Lung microvascular endothelial cell (primary cell): ENCODE measurements at regions not wholly inside any gene's neighbourhood (a gene's known extent, or its start where the extent isn't known, plus 50 kb on each side); places are given as distances from the start of the nearest gene placed in this dataset.

Experiments used
- DNase-seq, 2 donors: peaks; one replicate each; pipeline versions ENCODE4 v3.0.0 to v3.0.0-alpha.2; 2010; ENCODE audit warnings: low read depth in 2 of 2

DNA sequence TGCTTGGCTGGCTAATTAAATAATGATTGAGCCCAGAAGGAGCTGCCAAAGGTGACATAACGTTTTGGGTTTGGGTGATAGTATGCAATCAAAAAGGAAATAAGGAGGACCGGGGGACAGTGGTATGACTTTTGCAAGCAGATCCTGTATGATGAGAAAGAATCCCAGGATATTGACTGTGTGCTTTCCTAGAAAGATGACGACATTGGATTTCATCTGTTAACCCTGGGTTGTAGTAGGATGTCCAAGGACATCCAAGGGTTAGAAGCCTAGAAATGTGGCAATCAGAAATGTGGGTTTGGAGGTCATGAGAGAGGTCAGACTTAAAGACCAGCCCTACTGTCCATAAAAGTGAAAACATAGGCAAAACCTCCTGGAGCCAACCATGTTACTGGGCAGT is 50.3 kb upstream of the HMHB1 start:
- DNase-seq = no peak

DNA sequence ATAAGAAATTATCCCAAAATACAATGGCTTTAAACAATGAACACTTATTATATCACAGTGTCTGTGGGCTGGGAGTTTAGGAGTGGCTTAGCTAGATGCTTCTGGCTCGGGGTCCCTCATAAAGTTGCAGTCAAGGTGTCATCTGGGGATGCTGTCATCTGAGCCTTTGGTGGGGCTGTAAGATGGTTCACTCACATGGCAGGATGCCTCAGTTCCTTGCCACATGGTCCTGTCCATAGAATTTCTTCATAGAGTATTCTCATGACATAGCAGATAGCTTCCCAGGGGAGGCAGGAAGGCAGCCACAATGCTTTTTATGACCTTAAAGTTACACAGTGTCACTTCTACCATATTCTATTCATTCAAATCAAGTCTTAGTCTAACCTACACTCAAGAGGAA is 51.2 kb upstream of the HMHB1 start:
- no peak for DNase-seq

DNA sequence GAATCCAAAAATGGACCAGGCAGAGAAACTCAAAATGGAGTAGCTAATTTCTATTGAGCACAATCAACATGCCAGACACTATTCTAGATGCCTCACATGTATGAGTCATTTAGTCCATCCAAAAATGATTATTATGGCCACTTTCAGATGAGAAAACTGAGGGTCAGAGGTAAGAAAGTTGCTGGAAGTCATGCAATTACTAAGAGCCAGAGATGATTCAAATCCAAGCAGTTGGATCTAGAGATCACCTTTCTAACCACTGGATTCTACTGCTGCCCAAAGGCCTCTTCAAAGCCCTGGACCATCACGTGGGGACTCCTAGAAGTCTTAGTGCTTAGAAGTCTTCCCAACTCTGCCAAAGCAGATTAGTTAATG is 51.8 kb upstream of the HMHB1 start:
- no peak for DNase-seq

DNA sequence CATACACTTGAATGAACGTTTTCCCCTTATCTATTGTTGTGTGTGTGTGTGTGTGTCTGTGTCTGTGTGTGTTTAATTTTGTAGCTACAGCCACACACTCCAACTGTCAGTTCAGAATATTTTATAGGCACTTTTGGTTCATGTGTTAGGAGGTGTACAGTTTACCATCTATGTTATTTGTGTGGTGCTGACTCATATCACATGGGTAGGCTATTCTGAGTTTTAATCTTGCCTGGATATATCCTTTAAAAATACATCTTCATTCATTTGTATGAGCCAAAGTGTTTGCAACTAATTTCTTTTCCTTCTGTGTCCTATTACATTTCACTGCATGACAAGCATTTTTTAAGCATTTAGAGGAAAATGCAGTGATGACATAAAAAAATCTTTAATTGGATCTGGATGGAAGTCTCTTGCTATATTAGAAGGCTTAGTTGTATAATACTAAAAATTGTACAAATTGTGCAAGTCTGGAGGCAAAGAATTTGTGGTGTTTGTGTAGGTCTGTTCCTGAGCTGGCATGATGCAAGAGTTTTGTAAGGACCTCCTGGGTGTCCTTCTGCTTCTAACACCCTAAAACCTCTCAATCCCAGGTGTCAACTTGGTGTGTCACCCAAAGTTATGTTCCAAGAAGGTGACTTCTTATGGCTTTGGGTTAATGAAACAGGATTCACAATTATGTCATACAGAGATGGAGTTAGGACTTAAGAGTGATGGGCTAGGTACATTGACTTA is 52.4 kb upstream of the HMHB1 start:
- no peak for DNase-seq

DNA sequence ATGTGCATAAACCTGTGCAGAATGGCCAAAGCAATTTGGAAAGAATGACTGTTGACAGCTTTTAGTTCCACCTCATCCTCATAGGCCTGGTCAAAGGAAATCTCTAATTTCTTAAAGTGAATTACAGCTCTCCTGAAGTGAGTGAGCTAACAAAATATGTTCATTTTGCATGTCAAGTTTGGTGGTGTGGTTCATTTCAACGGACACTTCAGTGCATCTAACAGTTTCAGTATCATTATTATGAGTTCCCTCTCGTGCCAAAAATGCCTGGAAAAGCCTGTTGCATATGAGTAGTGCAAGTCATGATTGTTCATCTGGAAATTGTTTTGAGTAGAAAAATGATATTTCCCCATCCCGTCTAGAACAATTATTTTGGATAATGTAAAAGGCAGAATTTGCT is 53.2 kb upstream of the HMHB1 start:
- DNase-seq = no peak

DNA sequence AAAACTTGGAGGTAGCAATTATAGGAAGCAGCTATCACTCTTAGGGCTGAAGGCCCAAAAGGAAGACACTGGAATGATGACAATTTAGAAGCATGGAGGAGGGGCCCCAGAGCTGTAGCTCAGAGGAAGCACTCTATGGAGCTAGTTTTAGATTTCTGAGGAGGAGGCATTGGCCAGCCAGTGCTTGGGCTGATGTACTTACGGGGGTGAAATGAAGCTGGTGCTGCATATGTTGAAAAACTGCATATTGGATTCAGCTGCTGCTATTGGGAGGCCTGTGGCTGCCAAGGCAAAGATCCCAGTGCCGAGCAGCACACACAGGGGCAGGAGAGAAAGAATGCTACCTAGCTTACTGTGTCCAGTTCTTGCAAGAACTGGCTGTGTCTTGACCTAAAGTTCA is 53.9 kb upstream of the HMHB1 start:
- DNase-seq = no peak

DNA sequence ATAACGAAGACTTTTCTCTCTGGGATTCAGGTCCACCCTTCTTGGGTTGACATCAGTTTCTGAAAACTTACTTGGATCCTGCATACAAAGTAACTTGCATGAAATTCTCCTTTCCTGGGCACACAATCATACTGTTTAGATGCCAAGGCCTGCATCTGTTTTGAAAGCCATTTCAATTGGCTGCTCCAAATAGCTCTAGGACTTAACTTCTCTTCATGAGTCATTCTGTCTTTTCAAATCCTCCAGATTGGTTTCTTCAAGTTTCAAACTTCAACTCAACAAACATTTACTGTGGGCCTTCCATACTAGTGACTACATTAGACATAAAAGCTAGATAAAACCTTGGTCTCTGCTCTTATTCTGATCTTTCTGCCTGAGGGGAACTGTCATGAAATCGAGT is 54.8 kb upstream of the HMHB1 start:
- DNase-seq = no peak

DNA sequence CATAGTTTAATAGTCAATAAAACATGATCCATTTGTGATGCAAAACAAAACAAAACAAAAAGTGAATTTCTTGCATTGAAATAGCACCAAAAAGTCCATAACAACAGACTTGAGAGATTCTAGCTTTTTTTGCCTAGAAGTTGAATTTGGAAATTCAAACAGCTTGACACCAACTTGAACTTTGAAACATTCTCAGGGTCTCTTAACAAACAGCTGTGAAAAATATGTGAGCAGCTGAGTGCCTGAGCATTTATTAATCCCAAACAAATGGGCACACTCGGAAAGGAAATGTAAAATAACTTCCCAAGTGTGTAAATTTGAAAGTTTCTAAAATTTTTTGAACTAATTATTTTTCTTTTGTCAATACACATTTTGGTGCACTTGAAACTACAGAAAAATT is 56.0 kb upstream of the HMHB1 start:
- no peak for DNase-seq

DNA sequence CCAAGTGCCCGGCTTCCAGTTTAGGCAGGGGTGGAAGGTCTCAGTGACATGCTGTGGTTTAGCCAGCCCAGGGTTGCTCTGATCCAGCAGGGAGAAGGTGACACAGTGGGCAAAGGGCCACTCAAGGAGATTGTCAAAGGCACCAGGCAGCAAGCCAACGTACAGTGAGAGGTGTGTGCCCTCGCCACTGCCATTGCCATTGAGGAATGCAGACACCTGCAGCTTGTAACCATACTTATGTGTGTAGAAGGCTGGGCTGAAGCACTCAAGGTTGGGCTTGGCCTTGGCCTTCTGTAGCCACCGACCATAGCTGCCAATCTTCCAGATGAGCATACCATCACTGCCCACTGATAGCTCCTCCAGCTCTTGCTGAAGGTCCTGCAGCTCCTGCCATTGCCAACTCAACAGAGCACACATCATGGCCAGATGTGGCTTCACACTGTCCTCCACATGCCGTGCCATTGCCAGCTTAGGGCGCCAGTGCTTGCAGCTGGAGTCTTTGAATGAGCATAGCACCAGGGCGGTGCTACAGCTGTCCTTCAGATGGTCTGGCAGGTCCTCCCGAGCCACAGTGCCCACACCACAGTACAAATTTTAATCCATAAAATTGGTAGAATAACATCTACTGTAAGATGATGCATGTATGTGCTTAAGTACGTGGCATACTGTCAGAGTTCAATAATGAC is 59.7 kb upstream of the HMHB1 start:
- no peak for DNase-seq

DNA sequence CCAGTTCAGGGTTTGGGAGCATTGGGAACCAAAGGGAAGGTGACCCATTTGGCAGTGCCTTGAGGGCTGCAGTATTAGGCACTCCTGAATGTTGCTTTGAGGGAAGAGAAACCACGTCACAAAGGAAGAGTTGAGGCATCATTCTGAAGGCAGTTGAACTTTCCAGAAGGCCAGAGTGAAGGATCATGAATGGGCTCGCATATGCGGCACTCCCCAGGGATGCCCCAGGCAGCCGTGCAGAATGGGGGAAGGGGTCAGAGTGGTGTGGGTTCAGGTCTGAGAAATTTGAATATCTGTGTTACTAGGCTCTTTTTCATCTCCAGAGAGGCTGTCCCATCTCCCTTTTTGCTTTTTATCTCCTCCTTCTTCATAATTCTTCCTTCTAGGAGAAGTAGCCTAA is 60.6 kb upstream of the HMHB1 start:
- DNase-seq = no peak

DNA sequence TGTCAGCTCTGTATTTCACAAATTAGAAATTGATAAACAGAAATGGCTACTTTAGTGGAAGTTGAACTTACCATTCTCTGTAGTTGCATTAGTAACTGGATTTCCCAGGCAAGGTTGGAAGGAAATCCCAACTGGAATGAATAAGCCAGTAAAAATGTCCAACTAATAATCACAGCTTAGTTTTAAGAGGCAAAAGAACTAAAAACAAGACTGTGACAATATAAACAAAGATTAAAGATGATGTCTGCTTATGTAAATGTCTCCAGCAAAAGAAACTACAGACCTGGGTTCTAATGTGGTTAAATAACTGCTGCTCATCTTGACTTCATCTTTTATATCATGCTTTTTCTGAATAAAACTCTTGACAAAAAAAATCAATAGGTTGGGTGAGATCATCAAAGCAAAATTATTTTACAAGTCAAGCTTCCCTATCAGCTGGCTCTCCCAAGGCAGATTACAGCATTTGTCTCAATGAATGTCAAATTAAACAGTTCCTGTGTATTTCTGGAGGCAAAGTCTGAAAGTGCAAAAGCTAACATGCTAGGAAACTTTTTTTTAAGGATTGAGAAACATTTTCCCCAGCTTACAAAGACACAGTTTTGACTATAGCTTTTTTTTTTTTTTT is 62.3 kb upstream of the HMHB1 start:
- no peak for DNase-seq

DNA sequence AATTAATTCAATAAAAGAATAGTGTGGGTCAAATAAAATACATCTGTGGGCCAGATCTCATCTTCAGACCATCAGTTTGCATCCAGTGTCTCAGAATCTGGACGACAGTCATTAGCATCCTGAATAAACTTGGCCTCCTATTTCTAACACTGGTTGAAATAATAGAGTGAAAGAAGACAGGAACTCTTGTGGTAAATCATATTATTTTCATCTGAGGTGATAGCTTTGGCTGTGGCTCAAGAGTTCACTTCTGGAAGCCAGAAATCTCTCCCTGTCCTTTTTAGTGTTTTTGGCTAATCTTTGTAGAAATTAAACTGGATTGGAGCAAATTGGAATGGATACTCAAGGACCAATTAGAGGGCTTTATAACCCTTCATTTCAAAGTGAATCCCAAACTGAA is 63.4 kb upstream of the HMHB1 start:
- DNase-seq = no peak

DNA sequence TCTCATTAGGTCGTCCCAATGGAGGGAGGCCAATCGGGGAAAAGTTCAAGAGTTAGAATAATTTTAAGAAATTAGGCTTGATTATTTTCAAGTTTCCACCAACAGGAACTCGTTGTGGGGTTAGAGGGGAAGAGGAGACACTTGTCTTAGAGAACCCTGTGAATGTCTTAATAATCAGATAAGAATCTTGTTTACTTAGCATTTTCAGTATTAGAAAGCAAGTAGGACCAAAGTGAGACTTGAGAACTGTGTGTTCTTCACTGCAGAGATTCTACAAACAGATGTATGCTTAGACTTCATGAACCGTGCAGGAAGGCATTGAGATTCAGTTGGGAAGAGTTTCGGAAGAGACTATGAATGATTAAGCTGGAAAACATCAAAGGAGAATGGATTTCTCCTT is 69.0 kb upstream of the HMHB1 start:
- DNase-seq = no peak

DNA sequence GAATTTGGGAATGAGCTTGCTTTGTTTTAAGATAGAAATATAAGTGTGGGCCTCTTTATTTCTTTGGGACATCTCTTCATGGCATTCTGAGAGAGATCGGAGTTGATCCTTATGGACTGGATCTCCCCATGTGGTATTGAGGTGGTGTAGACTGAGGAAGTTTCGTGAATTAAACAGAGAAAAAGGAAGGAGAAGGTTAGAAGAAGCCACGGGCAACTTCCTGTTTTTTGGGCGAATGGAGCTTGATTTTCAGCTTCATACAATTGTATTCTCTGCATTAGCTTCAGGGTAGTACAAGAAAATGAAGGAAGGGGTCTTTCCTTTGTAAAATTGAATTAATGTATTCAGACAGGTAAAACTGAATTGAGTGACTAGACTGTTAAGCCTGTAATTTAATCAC is 70.5 kb upstream of the HMHB1 start:
- DNase-seq = no peak

DNA sequence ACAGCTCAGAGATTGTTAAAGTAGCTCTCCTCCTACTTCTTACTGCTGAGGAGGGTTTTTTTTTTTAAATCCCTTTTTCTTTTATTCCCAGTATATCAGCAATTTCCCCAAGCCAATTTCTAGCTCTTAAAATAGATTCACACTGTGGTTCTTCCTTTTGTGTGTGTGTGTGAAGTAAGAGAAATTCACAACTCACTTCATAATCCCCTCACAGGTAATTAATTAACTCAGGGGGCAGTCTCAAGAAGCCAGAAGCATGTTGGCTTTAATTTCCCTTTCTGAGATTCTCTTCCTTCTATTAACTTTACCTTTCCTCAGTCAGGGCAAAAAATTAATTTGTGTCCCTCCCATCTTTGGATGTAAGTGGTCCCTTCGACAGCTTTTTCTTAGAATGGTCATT is 71.0 kb upstream of the HMHB1 start:
- DNase-seq = no peak

DNA sequence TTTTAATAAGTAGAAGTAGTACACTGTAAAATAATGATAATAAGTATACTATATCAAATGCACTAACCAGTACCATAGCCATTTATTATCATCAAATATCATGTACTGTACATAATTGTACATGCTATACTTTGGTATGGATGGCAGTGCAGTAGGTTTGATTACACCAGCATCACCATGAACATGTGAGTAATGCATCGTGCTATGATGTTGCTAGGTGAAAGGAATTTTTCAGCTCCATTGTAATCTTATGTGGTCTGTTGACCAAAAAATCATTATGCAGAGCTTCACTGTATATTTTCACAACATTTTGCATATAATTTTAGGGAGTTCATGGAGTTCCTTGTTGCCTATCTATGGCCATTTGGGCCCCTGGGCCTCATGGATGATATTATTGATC is 72.2 kb upstream of the HMHB1 start:
- DNase-seq = no peak

DNA sequence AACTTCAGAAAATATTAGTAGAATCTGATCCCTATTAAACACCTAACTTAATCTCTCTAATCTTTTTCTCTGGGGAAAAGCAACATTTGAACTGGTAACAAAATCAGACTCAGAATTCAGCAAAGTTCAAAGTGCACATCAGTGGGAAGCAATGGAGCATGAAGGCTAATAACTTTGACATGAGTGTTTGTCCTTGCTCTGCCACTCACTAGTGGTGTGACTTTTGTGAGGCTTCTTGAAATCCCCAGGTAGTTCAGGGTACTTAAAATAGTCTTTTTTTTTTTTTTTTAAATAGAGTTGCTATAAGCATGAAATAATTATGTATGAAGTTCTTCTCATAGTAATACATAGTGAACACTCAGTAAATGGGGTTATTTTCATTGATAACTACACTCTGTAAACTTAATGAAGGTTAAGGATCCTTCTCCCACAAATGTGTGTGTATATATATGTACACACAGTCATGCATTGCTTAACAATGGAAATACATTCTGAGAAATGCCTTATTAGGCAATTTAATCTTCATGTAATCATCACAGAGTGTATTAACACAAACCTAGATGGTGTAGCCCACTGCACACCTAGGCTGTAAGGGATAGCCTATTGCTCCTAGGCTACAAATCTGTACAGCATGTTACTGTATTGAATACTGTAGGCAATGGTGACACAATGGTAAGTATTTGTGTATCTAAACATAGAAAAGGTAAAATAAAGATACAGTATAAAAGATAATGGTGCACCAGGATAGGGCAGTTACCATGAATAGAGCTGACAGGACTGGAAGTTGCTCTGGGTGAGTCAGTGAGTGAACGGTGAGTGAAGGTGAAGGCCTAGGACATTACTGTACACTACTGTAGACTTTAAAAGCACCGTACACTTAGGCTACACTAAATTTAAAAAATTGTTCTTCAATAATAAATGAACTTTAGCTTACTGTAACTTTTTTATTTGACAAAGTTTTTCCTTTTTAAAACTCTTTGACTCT is 73.3 kb upstream of the HMHB1 start:
- DNase-seq = no peak

DNA sequence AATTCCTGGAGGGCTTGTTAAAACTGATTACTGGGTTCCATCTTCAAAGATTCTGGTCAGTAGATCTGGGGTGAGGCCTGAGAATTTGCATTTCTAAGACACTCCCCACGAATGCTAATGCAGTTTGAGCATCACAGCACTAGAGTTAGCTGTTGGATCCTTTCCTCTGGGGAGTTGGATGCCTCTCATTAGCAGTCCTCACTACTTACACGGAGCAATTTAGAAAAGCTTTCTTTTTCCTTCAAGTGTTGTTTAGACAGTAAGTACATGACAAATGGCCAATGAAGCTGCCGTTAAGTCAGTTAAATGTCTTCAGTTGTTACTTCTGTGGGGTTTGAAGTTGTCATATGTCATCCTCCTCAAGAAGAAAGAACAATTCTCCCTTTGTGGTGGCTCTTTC is 74.9 kb upstream of the HMHB1 start:
- no peak for DNase-seq

DNA sequence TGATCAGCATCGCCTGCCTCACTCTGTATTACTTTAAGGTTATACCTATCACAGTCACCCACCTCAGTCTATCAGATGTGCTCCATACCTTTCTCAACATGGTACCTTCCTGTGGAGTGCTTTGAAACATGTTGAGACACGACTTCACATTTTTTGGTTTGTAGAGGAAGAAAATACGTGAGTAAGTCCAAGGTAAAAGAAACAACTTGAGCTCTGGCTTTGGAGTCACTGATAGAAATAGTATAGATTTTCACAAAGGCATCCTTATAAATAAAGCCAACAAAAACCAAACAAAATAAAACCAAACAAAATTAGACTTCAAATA is 77.5 kb upstream of the HMHB1 start:
- DNase-seq = no peak

DNA sequence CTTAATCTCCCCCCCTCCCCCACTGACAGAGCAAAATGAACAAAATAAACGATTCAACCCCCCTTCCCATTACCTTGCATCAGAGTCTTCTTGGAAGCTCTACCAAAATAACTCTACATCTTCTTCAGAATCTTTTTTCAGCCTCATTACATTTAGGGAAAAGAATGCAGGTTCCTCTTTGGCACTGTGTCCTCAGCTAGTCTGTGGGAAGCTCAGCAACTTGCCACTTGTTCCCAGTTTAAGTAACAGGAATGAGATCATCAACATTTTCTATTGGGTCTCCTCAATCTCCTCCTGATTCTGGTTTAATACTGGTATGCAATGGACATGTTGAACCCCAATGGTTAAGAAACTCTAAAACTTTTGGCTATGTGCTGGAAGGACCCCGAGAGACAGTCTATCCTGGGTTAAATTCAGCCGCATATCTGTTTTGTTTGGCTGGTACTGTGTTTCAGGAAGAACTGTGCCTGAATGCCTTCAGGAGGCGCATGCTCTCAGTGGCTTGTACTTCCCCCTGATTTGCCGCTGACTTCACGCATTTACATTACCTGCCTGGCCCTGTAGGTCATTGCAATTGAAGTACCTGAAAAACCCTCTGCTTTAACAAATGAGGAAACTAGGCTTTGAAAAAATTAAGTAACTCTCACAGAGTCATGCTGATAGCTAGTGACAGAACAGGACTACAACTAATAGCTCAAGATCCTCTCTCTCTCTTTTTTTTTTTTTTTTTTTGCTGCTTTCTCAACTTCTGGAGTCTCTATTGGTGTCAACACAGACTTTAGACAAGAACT is 78.1 kb upstream of the HMHB1 start:
- no peak for DNase-seq

DNA sequence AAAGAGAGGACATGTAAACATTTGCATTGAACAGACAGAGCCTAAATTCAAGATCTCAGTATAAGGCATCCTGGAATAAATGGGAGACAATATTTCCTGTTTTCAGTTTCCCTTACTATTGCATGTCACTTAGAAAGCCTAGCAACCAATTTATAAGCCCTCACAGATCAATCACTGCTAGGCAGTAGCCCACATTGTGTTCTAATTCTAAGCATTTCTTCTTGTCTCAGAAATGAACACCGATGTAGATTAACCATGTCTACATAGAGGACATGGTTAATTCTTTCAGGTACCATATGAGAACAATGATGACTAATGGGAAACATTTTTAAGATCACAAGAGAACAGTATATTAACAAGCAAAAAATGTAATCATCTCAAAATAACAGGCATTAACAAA is 79.6 kb upstream of the HMHB1 start:
- no peak for DNase-seq
